HepG2 (cell line): ENCODE measurements at regions not wholly inside any gene's neighbourhood (a gene's known extent, or its start where the extent isn't known, plus 50 kb on each side); places are given as distances from the start of the nearest gene placed in this dataset.

Experiments
- ATAC-seq: fragments of 200-7000 bp; cut with Tn5 transposase; 3 replicates; pipeline ENCODE4 v1.9.1; 2020; ENCODE audit warnings: mild to moderate bottlenecking, moderate library complexity
- BruUV-seq: library from RNA; stranded (reverse); fragments of 400-500 nt; replicated peaks from 2 replicates; lab custom pipeline; 2021; lab: Mats Ljungman, UMichigan
- CTCF ChIA-PET: fragments of 300-600 bp; formaldehyde crosslinking; extraction: SDS; loops from one replicate; lab custom pipeline; 2021; ENCODE audit warnings: low total read pairs, inconsistent platforms, low intra/inter-chr PET ratio; lab: Yijun Ruan, JAX
- POLR2A ChIA-PET: fragments of 350-600 bp; sonication (Branson Sonifier 250); formaldehyde crosslinking; loops from one replicate; lab custom pipeline; 2020; ENCODE audit warnings: antibody characterized with exemption, inconsistent platforms; lab: Yijun Ruan, JAX
- DNase-seq: peaks from one replicate; pipeline ENCODE4 v3.0.0-alpha.2; 2015; ENCODE audit warnings: low spot score
- FAIRE-seq: peaks from 3 replicates; lab custom pipeline; 2011; peaks lifted over from hg19 to GRCh38; lab: Jason Lieb, UNC
- H2AFZ ChIP-seq: one replicate; pipeline ENCODE4 v1.6.1; 2011; ENCODE audit warnings: low read length, inconsistent platforms
- H3K27ac ChIP-seq: fragments of 300-600 bp; 3 replicates; pipeline ENCODE4 v1.8.0; 2011; ENCODE audit warnings: mixed run types, mild to moderate bottlenecking, mixed read lengths, low read length, inconsistent platforms; ENCODE audit not compliant: insufficient read depth; ENCODE audit errors: extremely low read length
- H3K27me3 ChIP-seq, 2 experiments: fragments of 200-600 bp in 1 of 2; 2 replicates in 1 of 2; 3 replicates in 1 of 2; pipeline versions ENCODE4 v1.6.0 to v1.8.0; 2011; ENCODE audit warnings: low read length in 2 of 2, mild to moderate bottlenecking in 2 of 2, moderate library complexity in 2 of 2, inconsistent platforms in 1 of 2; ENCODE audit not compliant: insufficient read depth in 2 of 2, control insufficient read depth in 1 of 2
- H3K36me3 ChIP-seq, 2 experiments: fragments of 200-600 bp in 1 of 2; replicated peaks in 1 of 2; 2 replicates in 1 of 2; 3 replicates in 1 of 2; pipeline versions ENCODE4 v1.5.1 to v1.8.0; 2011; ENCODE audit warnings: low read length in 2 of 2, inconsistent platforms in 1 of 2; ENCODE audit not compliant: insufficient read depth in 2 of 2, control insufficient read depth in 1 of 2
- H3K4me1 ChIP-seq: 2 replicates; pipeline ENCODE4 v1.5.1; 2012; ENCODE audit warnings: low read length, inconsistent platforms; ENCODE audit not compliant: insufficient read depth
- H3K4me2 ChIP-seq: 2 replicates; pipeline ENCODE4 v1.6.0; 2011; ENCODE audit warnings: low read depth, low read length, inconsistent platforms
- H3K4me3 ChIP-seq, 3 experiments: fragments of 200-600 bp in 1 of 3; sonication (generic), shearing (Covaris generic) in 1 of 3; replicated peaks in 1 of 3; 2 replicates each; pipeline ENCODE4 v1.5.1; 2011 to 2016; ENCODE audit warnings: low read length in 3 of 3, inconsistent platforms in 2 of 3, low read depth in 2 of 3, mild to moderate bottlenecking in 2 of 3, control low read depth in 1 of 3, mixed read lengths in 1 of 3; ENCODE audit not compliant: insufficient read depth in 1 of 3
- H3K79me2 ChIP-seq: one replicate; pipeline ENCODE4 v1.6.1; 2011; ENCODE audit warnings: low read length, inconsistent platforms; ENCODE audit not compliant: insufficient read depth
- H3K9ac ChIP-seq: 2 replicates; pipeline ENCODE4 v1.6.0; 2011; ENCODE audit warnings: mild to moderate bottlenecking, low read depth, low read length, inconsistent platforms; ENCODE audit not compliant: insufficient read depth
- H3K9me3 ChIP-seq: 2 replicates; pipeline ENCODE4 v1.5.1; 2012; ENCODE audit warnings: mild to moderate bottlenecking, low read length
- H4K20me1 ChIP-seq: 2 replicates; pipeline ENCODE4 v1.6.0; 2011; ENCODE audit warnings: inconsistent platforms, mild to moderate bottlenecking, low read length, moderate library complexity; ENCODE audit not compliant: insufficient read depth
- CCDC6 ChIP-seq: sonication (generic); formaldehyde crosslinking; IDR thresholded peaks from 2 replicates; pipeline ENCODE4 v1.8.1; 2022; ENCODE audit warnings: mild to moderate bottlenecking, missing genetic modification reagents, moderate library complexity
- EED ChIP-seq: sonication (generic); formaldehyde crosslinking; IDR thresholded peaks from 2 replicates; pipeline ENCODE4 v1.5.0; 2020; ENCODE audit warnings: mild to moderate bottlenecking, missing genetic modification reagents
- HNRNPK ChIP-seq: fragments of 200-400 bp; formaldehyde crosslinking; IDR thresholded peaks from 2 replicates; pipeline ENCODE4 v1.6.1; 2018; ENCODE audit warnings: low read length, low read depth, moderate library complexity, mild to moderate bottlenecking; ENCODE audit not compliant: poor library complexity, severe bottlenecking
- MED13 ChIP-seq: sonication (generic); formaldehyde crosslinking; IDR thresholded peaks from 2 replicates; pipeline ENCODE4 v1.5.0; 2020; ENCODE audit warnings: missing genetic modification reagents
- MYNN ChIP-seq: sonication (generic); formaldehyde crosslinking; IDR thresholded peaks from 2 replicates; pipeline ENCODE4 v1.4.0; 2020; ENCODE audit warnings: mild to moderate bottlenecking, low read depth, missing genetic modification reagents
- NAIF1 ChIP-seq: sonication (generic); formaldehyde crosslinking; IDR thresholded peaks from 2 replicates; pipeline ENCODE4 v1.5.0; 2020; ENCODE audit warnings: mild to moderate bottlenecking, missing genetic modification reagents, borderline replicate concordance
- RFX3 ChIP-seq: IDR thresholded peaks from 2 replicates; pipeline ENCODE4 v1.6.1; 2016; ENCODE audit warnings: missing biosample characterization, missing genetic modification reagents
- SIN3B ChIP-seq: fragments of 150-350 bp; IDR thresholded peaks from 2 replicates; pipeline ENCODE4 v1.6.1; 2014; ENCODE audit warnings: low read length
- ZMAT3 ChIP-seq: sonication (generic); formaldehyde crosslinking; conservative IDR thresholded peaks from 2 replicates; pipeline ENCODE4 v1.7.0; 2021; ENCODE audit warnings: missing genetic modification reagents
- ZNF383 ChIP-seq: sonication (generic); formaldehyde crosslinking; IDR thresholded peaks from 2 replicates; pipeline ENCODE4 v1.4.0; 2020; ENCODE audit warnings: missing genetic modification reagents, mild to moderate bottlenecking, borderline replicate concordance
- ZNF556 ChIP-seq: sonication (generic); formaldehyde crosslinking; IDR thresholded peaks from 2 replicates; pipeline ENCODE4 v1.4.0; 2020; ENCODE audit warnings: mild to moderate bottlenecking, missing genetic modification reagents, borderline replicate concordance
- ZNF607 ChIP-seq: sonication (generic); formaldehyde crosslinking; IDR thresholded peaks from 2 replicates; pipeline ENCODE4 v1.5.1; 2020; ENCODE audit warnings: missing genetic modification reagents, mild to moderate bottlenecking, borderline replicate concordance
- ZNF674 ChIP-seq: sonication (generic); formaldehyde crosslinking; IDR thresholded peaks from 2 replicates; pipeline ENCODE4 v1.5.0; 2020; ENCODE audit warnings: low read depth, mild to moderate bottlenecking, missing genetic modification reagents
- ZNF749 ChIP-seq: sonication (generic); formaldehyde crosslinking; IDR thresholded peaks from 2 replicates; pipeline ENCODE4 v1.8.0; 2022; ENCODE audit warnings: mild to moderate bottlenecking, missing genetic modification reagents, moderate library complexity, borderline replicate concordance
- WGBS: methylation state at CpG from one replicate; pipeline ENCODE4 v1.1.6; 2017; ENCODE audit warnings: low lambda C conversion rate; 5-methylcytosine and 5-hydroxymethylcytosine counted together
- in situ Hi-C: cut with HindIII; loops from 2 replicates; pipeline ENCODE4 v1.10.0; 2017; ENCODE audit warnings: low pct_unique_long_range_greater_than_20kb; ENCODE audit not compliant: extremely low pct_ligation_motif_present
- intact Hi-C: fragments of 100-400 bp; cut with micrococcal nuclease; formaldehyde crosslinking; loops from one replicate; pipeline ENCODE4 v1.10.0; 2022; ENCODE audit not compliant: unreplicated experiment
- TF ChIP-seq, protein P1 (sequence below): sonication (generic); formaldehyde crosslinking; IDR thresholded peaks from 2 replicates; pipeline ENCODE4 v1.4.0; 2020; ENCODE audit warnings: missing genetic modification reagents
- TF ChIP-seq, protein P2 (sequence below): sonication (generic); formaldehyde crosslinking; IDR thresholded peaks from 2 replicates; pipeline ENCODE4 v1.4.0; 2020; ENCODE audit warnings: missing genetic modification reagents; ENCODE audit errors: not compliant biosample characterization
- TF ChIP-seq, protein P3 (sequence below): sonication (generic); formaldehyde crosslinking; IDR thresholded peaks from 2 replicates; pipeline ENCODE4 v1.4.0; 2020; ENCODE audit warnings: missing genetic modification reagents

DNA sequence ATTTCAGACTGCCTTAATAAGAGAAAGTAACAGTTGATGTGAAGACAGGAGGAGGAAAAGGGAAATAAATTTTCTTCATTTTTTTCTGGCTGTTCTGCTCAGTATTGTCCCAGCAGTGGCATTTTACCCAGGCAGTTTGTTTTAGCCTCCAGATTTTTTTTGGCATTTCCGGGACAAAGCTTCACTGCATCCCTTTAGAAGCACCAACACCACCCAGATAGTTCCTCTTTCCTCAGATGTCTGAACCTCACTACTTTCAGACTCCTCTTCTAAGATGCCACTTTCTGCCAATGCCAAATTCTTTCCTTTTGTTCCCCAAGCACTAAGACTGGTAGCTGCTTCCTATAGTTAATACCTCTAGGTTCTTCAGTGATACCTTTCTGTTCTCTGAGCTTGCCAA lies 480.1 kb upstream of the SLC10A2 start:
- intact Hi-C loops = no loop called here
- Histone ChIP-seq H3K27me3 (no peaks in the 10 kb centered on the region), H3K4me2 (no peak overlapping the region), H3K4me3 (no peak overlapping the region), H3K9me3 (peaks cover 73% of the 10 kb centered on the region), H4K20me1 (no peaks in the 10 kb centered on the region), H3K4me1 (no peaks in the 10 kb centered on the region), H3K36me3 (no peaks in the 10 kb centered on the region), H3K9ac (no peak overlapping the region), H2AFZ (no peak overlapping the region), H3K27ac (no peak overlapping the region), H3K79me2 (no peaks in the 10 kb centered on the region)
- BruUV-seq = no TSS peak
- ATAC-seq (no peak), DNase-seq (no peak), FAIRE-seq (no peak)
- TF ChIP-seq, protein P1, sequence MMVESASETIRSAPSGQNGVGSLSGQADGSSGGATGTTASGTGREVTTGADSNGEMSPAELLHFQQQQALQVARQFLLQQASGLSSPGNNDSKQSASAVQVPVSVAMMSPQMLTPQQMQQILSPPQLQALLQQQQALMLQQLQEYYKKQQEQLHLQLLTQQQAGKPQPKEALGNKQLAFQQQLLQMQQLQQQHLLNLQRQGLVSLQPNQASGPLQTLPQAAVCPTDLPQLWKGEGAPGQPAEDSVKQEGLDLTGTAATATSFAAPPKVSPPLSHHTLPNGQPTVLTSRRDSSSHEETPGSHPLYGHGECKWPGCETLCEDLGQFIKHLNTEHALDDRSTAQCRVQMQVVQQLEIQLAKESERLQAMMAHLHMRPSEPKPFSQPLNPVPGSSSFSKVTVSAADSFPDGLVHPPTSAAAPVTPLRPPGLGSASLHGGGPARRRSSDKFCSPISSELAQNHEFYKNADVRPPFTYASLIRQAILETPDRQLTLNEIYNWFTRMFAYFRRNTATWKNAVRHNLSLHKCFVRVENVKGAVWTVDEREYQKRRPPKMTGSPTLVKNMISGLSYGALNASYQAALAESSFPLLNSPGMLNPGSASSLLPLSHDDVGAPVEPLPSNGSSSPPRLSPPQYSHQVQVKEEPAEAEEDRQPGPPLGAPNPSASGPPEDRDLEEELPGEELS (CRISPR knock-in tag) = no peak
- TF ChIP-seq CCDC6 (CRISPR knock-in tag) (no peak), HNRNPK (no peak), MYNN (CRISPR knock-in tag) (no peak), RFX3 (no peak), ZNF607 (CRISPR knock-in tag) (no peak), EED (CRISPR knock-in tag) (no peak), ZNF674 (no peak), ZNF749 (no peak), ZNF383 (CRISPR knock-in tag) (no peak), MED13 (CRISPR knock-in tag) (no peak), ZMAT3 (CRISPR knock-in tag) (no peak), NAIF1 (CRISPR knock-in tag) (no peak), SIN3B (no peak), ZNF556 (no peak)
- TF ChIP-seq, protein P2, sequence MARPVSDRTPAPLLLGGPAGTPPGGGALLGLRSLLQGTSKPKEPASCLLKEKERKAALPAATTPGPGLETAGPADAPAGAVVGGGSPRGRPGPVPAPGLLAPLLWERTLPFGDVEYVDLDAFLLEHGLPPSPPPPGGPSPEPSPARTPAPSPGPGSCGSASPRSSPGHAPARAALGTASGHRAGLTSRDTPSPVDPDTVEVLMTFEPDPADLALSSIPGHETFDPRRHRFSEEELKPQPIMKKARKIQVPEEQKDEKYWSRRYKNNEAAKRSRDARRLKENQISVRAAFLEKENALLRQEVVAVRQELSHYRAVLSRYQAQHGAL (CRISPR knock-in tag) = no peak
- TF ChIP-seq, protein P3, sequence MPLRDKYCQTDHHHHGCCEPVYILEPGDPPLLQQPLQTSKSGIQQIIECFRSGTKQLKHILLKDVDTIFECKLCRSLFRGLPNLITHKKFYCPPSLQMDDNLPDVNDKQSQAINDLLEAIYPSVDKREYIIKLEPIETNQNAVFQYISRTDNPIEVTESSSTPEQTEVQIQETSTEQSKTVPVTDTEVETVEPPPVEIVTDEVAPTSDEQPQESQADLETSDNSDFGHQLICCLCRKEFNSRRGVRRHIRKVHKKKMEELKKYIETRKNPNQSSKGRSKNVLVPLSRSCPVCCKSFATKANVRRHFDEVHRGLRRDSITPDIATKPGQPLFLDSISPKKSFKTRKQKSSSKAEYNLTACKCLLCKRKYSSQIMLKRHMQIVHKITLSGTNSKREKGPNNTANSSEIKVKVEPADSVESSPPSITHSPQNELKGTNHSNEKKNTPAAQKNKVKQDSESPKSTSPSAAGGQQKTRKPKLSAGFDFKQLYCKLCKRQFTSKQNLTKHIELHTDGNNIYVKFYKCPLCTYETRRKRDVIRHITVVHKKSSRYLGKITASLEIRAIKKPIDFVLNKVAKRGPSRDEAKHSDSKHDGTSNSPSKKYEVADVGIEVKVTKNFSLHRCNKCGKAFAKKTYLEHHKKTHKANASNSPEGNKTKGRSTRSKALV (CRISPR knock-in tag) = no peak
- in situ Hi-C loops = no loop called here
- WGBS = 8% methylated on average over 1 of the region's 1 CpG
- ChIA-PET CTCF (no interaction called here), POLR2A (no interaction called here)
